CD14-positive monocyte (primary cell): ENCODE measurements at regions not wholly inside any gene's neighbourhood (a gene's known extent, or its start where the extent isn't known, plus 50 kb on each side); places are given as distances from the start of the nearest gene placed in this dataset.

Experiments used
- DNase-seq, 3 donors: peaks; one replicate each; pipeline ENCODE4 v3.0.0-alpha.2; 2011 to 2022
- H2AFZ ChIP-seq: 2 replicates; pipeline ENCODE4 v1.6.0; 2012; ENCODE audit warnings: mild to moderate bottlenecking, low read depth, low read length, inconsistent platforms; ENCODE audit not compliant: insufficient read depth, poor library complexity, severe bottlenecking
- H3K27ac ChIP-seq, 2 donors: 1 replicate in 1 of 2; 2 replicates in 1 of 2; pipeline ENCODE4 v1.5.1; 2012 to 2013; ENCODE audit warnings: low read length in 2 of 2, control low read depth in 1 of 2, inconsistent platforms in 1 of 2, low read depth in 1 of 2, mild to moderate bottlenecking in 1 of 2
- H3K27me3 ChIP-seq, 2 donors: one replicate each; pipeline versions ENCODE4 v1.6.0 to v1.6.1; 2011 to 2013; ENCODE audit warnings: low read length in 2 of 2; ENCODE audit not compliant: control insufficient read depth in 2 of 2, insufficient read depth in 2 of 2
- H3K36me3 ChIP-seq, 2 donors: replicated peaks in 1 of 2; 1 replicate in 1 of 2; 2 replicates in 1 of 2; pipeline versions ENCODE4 v1.5.1 to v1.6.1; 2012 to 2013; ENCODE audit warnings: low read length in 2 of 2, control low read depth in 1 of 2, inconsistent platforms in 1 of 2, mild to moderate bottlenecking in 1 of 2; ENCODE audit not compliant: insufficient read depth in 2 of 2, control insufficient read depth in 1 of 2
- H3K4me1 ChIP-seq, 2 donors: 1 replicate in 1 of 2; 2 replicates in 1 of 2; pipeline versions ENCODE4 v1.5.1 to v1.6.1; 2012 to 2013; ENCODE audit warnings: low read length in 2 of 2, control low read depth in 1 of 2, inconsistent platforms in 1 of 2, mild to moderate bottlenecking in 1 of 2, moderate library complexity in 1 of 2; ENCODE audit not compliant: insufficient read depth in 2 of 2, control insufficient read depth in 1 of 2
- H3K4me2 ChIP-seq: replicated peaks from 2 replicates; pipeline ENCODE3; 2012; ENCODE audit warnings: low read length, moderate library complexity, mild to moderate bottlenecking; ENCODE audit not compliant: poor library complexity, severe bottlenecking; ENCODE audit errors: extremely low read depth
- H3K4me3 ChIP-seq, 3 experiments: fragments of 200-600 bp in 1 of 3; sonication (generic) in 1 of 3; replicated peaks in 1 of 3; 1 replicate in 2 of 3; 2 replicates in 1 of 3; pipeline ENCODE4 v1.5.1; 2011 to 2013; ENCODE audit warnings: low read length in 3 of 3, mild to moderate bottlenecking in 3 of 3, control low read depth in 2 of 3, low read depth in 2 of 3, inconsistent platforms in 1 of 3, moderate library complexity in 1 of 3
- H3K79me2 ChIP-seq: 2 replicates; pipeline ENCODE4 v1.6.0; 2012; ENCODE audit warnings: mild to moderate bottlenecking, control low read depth, inconsistent platforms, low read length, moderate library complexity; ENCODE audit not compliant: insufficient read depth
- H3K9ac ChIP-seq: 2 replicates; pipeline ENCODE4 v1.6.0; 2017; ENCODE audit warnings: low read length, mild to moderate bottlenecking; ENCODE audit not compliant: insufficient read depth, poor library complexity, severe bottlenecking
- H3K9me3 ChIP-seq, 2 donors: replicated peaks in 1 of 2; 1 replicate in 1 of 2; 2 replicates in 1 of 2; pipeline versions ENCODE4 v1.5.1 to v1.6.1; 2012 to 2013; ENCODE audit warnings: low read length in 2 of 2, control low read depth in 1 of 2; ENCODE audit not compliant: control insufficient read depth in 1 of 2, insufficient read depth in 1 of 2
- H4K20me1 ChIP-seq: 2 replicates; pipeline ENCODE4 v1.6.0; 2012; ENCODE audit warnings: mild to moderate bottlenecking, low read length, control low read depth, moderate library complexity; ENCODE audit not compliant: insufficient read depth
- H3K27ac Mint-ChIP-seq, 7 donors: one replicate each; pipeline ENCODE4 v1.8.0; 2020; ENCODE audit warnings: mild to moderate bottlenecking in 7 of 7, mixed read lengths in 7 of 7, moderate library complexity in 6 of 7, inconsistent platforms in 2 of 7
- H3K27me3 Mint-ChIP-seq, 3 donors: one replicate each; pipeline ENCODE4 v1.8.0; 2021 to 2022; ENCODE audit warnings: low read depth in 3 of 3, mild to moderate bottlenecking in 3 of 3, mixed read lengths in 3 of 3, moderate library complexity in 3 of 3, inconsistent platforms in 1 of 3
- H3K36me3 Mint-ChIP-seq, 2 donors: one replicate each; pipeline ENCODE4 v1.8.0; 2020; ENCODE audit warnings: mixed read lengths in 2 of 2, inconsistent platforms in 1 of 2, mild to moderate bottlenecking in 1 of 2
- H3K4me1 Mint-ChIP-seq: one replicate; pipeline ENCODE4 v1.8.0; 2020; ENCODE audit warnings: mild to moderate bottlenecking, mixed read lengths
- H3K4me3 Mint-ChIP-seq, 2 donors: one replicate each; pipeline ENCODE4 v1.8.0; 2020; ENCODE audit warnings: mild to moderate bottlenecking in 2 of 2, mixed read lengths in 2 of 2, moderate library complexity in 1 of 2
- H3K9me3 Mint-ChIP-seq, 7 donors: one replicate each; pipeline ENCODE4 v1.8.0; 2020 to 2022; ENCODE audit warnings: mixed read lengths in 7 of 7, mild to moderate bottlenecking in 6 of 7, moderate library complexity in 6 of 7, inconsistent platforms in 2 of 7
- CTCF ChIP-seq: fragments of 200-600 bp; IDR thresholded peaks from one replicate; pipeline ENCODE4 v1.8.0; 2022; ENCODE audit warnings: antibody characterized with exemption, mild to moderate bottlenecking
- WGBS: methylation state at CpG from one replicate; pipeline ENCODE4 v1.1.5; 2013; ENCODE audit warnings: missing lambda C conversion rate; ENCODE audit not compliant: insufficient coverage; 5-methylcytosine and 5-hydroxymethylcytosine counted together
- intact Hi-C, 2 donors: fragments of 100-400 bp; cut with micrococcal nuclease; formaldehyde crosslinking; loops; one replicate each; pipeline versions ENCODE4 v1.15.0 to v1.15.1; 2023

- no peaks in the 10 kb centered on the region for H4K20me1 ChIP-seq
- H3K27ac ChIP-seq = no peak overlapping the region
- H3K79me2 ChIP-seq = no peaks in the 10 kb centered on the region
- Mint-ChIP-seq H3K4me3 (no peak overlapping the region), H3K4me1 (peaks cover 13% of the 10 kb centered on the region), H3K27ac (no peak overlapping the region), H3K36me3 (no peaks in the 10 kb centered on the region), H3K27me3 (peaks cover 3 to 8% (median 3%) of the 10 kb centered on the region in 3 donors), H3K9me3 (peaks cover 5 to 13% (median 10%) of the 10 kb centered on the region in 7 donors)
- H3K27me3 ChIP-seq = no peaks in the 10 kb centered on the region
- peaks cover 2 to 9% of the 10 kb centered on the region in 2 donors for H3K9me3 ChIP-seq
- TF ChIP-seq CTCF = no peak
- H3K4me1 ChIP-seq = peaks cover 0 to 13% of the 10 kb centered on the region in 2 donors
- H3K36me3 ChIP-seq = no peaks in the 10 kb centered on the region
- no peak overlapping the region for H3K9ac ChIP-seq
- no peak overlapping the region for H3K4me2 ChIP-seq
- intact Hi-C loops = loop anchor here in 1 of 2 donors (10.0 kb wide), 1 partner anchor 825 kb away; no protein-coding TSS in a partner anchor
- H2AFZ ChIP-seq = no peak overlapping the region
- H3K4me3 ChIP-seq = no peak overlapping the region
- DNase-seq = no peak
These were observed 228.0 kb downstream of the CYP26B1 start for GRCh38 chr2:71919708-71920107.

GRCh38 chr2:71910277-71910676 is 237.4 kb downstream of the CYP26B1 start:
- H2AFZ ChIP-seq = no peak overlapping the region
- WGBS = no CpG with 5 or more reads among the region's 1 CpG

More at GRCh38 chr2:71910277-71910676, 237.4 kb downstream of the CYP26B1 start:
- Mint-ChIP-seq H3K27ac (no peak overlapping the region), H3K9me3 (peaks cover 2 to 17% (median 9%) of the 10 kb centered on the region in 7 donors), H3K4me3 (no peak overlapping the region), H3K4me1 (no peaks in the 10 kb centered on the region), H3K36me3 (no peaks in the 10 kb centered on the region), H3K27me3 (peaks cover 3 to 11% (median 8%) of the 10 kb centered on the region in 3 donors)
- intact Hi-C loops = no loop called here
- H4K20me1 ChIP-seq = no peaks in the 10 kb centered on the region
- H3K4me2 ChIP-seq = no peak overlapping the region
- no peak for DNase-seq
- peaks cover 7 to 13% of the 10 kb centered on the region in 2 donors for H3K9me3 ChIP-seq
- no peak overlapping the region for H3K27ac ChIP-seq
- no peak for TF ChIP-seq CTCF
- no peak overlapping the region for H3K4me3 ChIP-seq
- H3K36me3 ChIP-seq = no peaks in the 10 kb centered on the region
- H3K79me2 ChIP-seq = no peaks in the 10 kb centered on the region
- no peaks in the 10 kb centered on the region for H3K27me3 ChIP-seq
- no peak overlapping the region for H3K9ac ChIP-seq
- H3K4me1 ChIP-seq = no peaks in the 10 kb centered on the region
